HCT116 (cell line): ENCODE measurements at regions not wholly inside any gene's neighbourhood (a gene's known extent, or its start where the extent isn't known, plus 50 kb on each side); places are given as distances from the start of the nearest gene placed in this dataset.

Experiments
- ATAC-seq: fragments of 200-7000 bp; cut with Tn5 transposase; 2 replicates; pipeline ENCODE4 v1.9.1; 2020; ENCODE audit warnings: mild to moderate bottlenecking, moderate library complexity
- BruUV-seq: library from RNA; stranded (reverse); fragments of 400-500 nt; replicated peaks from 2 replicates; lab custom pipeline; 2021; lab: Mats Ljungman, UMichigan
- CTCF ChIA-PET: fragments of 300-600 bp; sonication (Branson Sonifier 250); formaldehyde crosslinking; loops from one replicate; lab custom pipeline; 2021; ENCODE audit warnings: antibody characterized with exemption; lab: Charles Lee
- POLR2A ChIA-PET: fragments of 300-600, 350-600 bp; sonication (Branson Sonifier 250); formaldehyde crosslinking; loops from one replicate; lab custom pipeline; 2021; ENCODE audit warnings: antibody characterized with exemption; lab: Charles Lee
- RAD21 ChIA-PET, 2 experiments: fragments of 300-600 bp; sonication (Branson Sonifier 250); formaldehyde crosslinking; loops; one replicate each; lab custom pipeline; 2023; ENCODE audit warnings: low total read pairs in 2 of 2; ENCODE audit not compliant: uncharacterized antibody in 2 of 2, unreplicated experiment in 2 of 2, low non-redundant PET in 1 of 2; lab: Charles Lee
- DNase-seq: peaks from one replicate; pipeline ENCODE4 v3.0.0-alpha.2; 2010; ENCODE audit warnings: low read depth, low spot score
- H2AFZ ChIP-seq: fragments of 200-600 bp; shearing (Covaris generic), sonication (generic); 2 replicates; pipeline ENCODE4 v1.6.1; 2017; ENCODE audit warnings: low read depth, mixed run types, mixed read lengths, antibody characterized with exemption, low read length; ENCODE audit not compliant: poor library complexity, severe bottlenecking
- H3K27ac ChIP-seq: 2 replicates; pipeline ENCODE4 v1.5.1; 2012; ENCODE audit warnings: low read depth, low read length
- H3K27me3 ChIP-seq: fragments of 200-600 bp; sonication (generic); 2 replicates; pipeline ENCODE4 v1.6.1; 2016; ENCODE audit warnings: mixed run types, low read length, mixed read lengths; ENCODE audit not compliant: insufficient read depth
- H3K36me3 ChIP-seq, 2 experiments: fragments of 200-500 bp in 1 of 2; fragments of 200-600 bp in 1 of 2; sonication (Bioruptor generic) in 1 of 2; sonication (generic) in 1 of 2; 2 replicates each; pipeline versions ENCODE4 v1.5.1 to v1.6.1; 2014 to 2016; ENCODE audit warnings: low read length in 2 of 2, inconsistent platforms in 1 of 2, mixed read lengths in 1 of 2, mixed run types in 1 of 2; ENCODE audit not compliant: insufficient read depth in 2 of 2, control insufficient read depth in 1 of 2
- H3K4me1 ChIP-seq, 2 experiments: fragments of 200-600 bp in 1 of 2; sonication (generic) in 1 of 2; 2 replicates each; pipeline versions ENCODE4 v1.5.1 to v1.6.1; 2012 to 2017; ENCODE audit warnings: low read length in 2 of 2, inconsistent platforms in 1 of 2, mild to moderate bottlenecking in 1 of 2, mixed read lengths in 1 of 2, mixed run types in 1 of 2, moderate library complexity in 1 of 2; ENCODE audit not compliant: insufficient read depth in 2 of 2, control insufficient read depth in 1 of 2
- H3K4me2 ChIP-seq: fragments of 200-600 bp; sonication (generic); 2 replicates; pipeline ENCODE4 v1.6.1; 2017; ENCODE audit warnings: mixed run types, low read length, mixed read lengths
- H3K4me3 ChIP-seq, 2 experiments: fragments of 200-600 bp in 1 of 2; sonication (generic) in 1 of 2; replicated peaks in 1 of 2; 2 replicates each; pipeline ENCODE4 v1.5.1; 2011 to 2016; ENCODE audit warnings: low read length in 2 of 2, control low read depth in 1 of 2, low read depth in 1 of 2, mild to moderate bottlenecking in 1 of 2, mixed read lengths in 1 of 2, mixed run types in 1 of 2
- H3K79me2 ChIP-seq: fragments of 200-600 bp; sonication (generic); 2 replicates; pipeline ENCODE4 v1.6.1; 2017; ENCODE audit warnings: mild to moderate bottlenecking, mixed run types, low read length, moderate library complexity, mixed read lengths; ENCODE audit not compliant: insufficient read depth
- H3K9ac ChIP-seq: fragments of 200-600 bp; sonication (generic); 2 replicates; pipeline ENCODE4 v1.6.1; 2016; ENCODE audit warnings: low read length, mixed read lengths
- H3K9me2 ChIP-seq: fragments of 200-600 bp; sonication (generic), shearing (Covaris generic); 2 replicates; pipeline ENCODE4 v1.6.1; 2017; ENCODE audit warnings: mixed run types, mild to moderate bottlenecking, moderate library complexity; ENCODE audit not compliant: insufficient read depth
- H3K9me3 ChIP-seq, 2 experiments: fragments of 200-500 bp in 1 of 2; fragments of 200-600 bp in 1 of 2; sonication (Bioruptor generic) in 1 of 2; sonication (generic) in 1 of 2; 2 replicates each; pipeline ENCODE4 v1.6.1; 2014 to 2017; ENCODE audit warnings: low read length in 2 of 2, mixed read lengths in 2 of 2, inconsistent platforms in 1 of 2, low read depth in 1 of 2, mild to moderate bottlenecking in 1 of 2, mixed run types in 1 of 2, moderate library complexity in 1 of 2; ENCODE audit not compliant: control insufficient read depth in 1 of 2, insufficient read depth in 1 of 2
- H4K20me1 ChIP-seq: fragments of 200-600 bp; sonication (generic), shearing (Covaris generic); 2 replicates; pipeline ENCODE4 v1.6.1; 2017; ENCODE audit warnings: mixed run types, mild to moderate bottlenecking, moderate library complexity; ENCODE audit not compliant: insufficient read depth
- ATF3 ChIP-seq: IDR thresholded peaks from 2 replicates; pipeline ENCODE4 v1.6.1; 2012
- EGR1 ChIP-seq: IDR thresholded peaks from 2 replicates; pipeline ENCODE4 v1.6.1; 2012; ENCODE audit warnings: low read depth
- ELF1 ChIP-seq: IDR thresholded peaks from 2 replicates; pipeline ENCODE4 v1.6.1; 2012; ENCODE audit warnings: low read depth, borderline replicate concordance
- EZH2 ChIP-seq: fragments of 200-600 bp; sonication (generic); IDR thresholded peaks from 2 replicates; pipeline ENCODE4 v1.6.1; 2017; ENCODE audit warnings: antibody characterized with exemption, mixed run types
- EZH2phosphoT487 ChIP-seq: fragments of 200-600 bp; IDR thresholded peaks from 2 replicates; pipeline ENCODE4 v1.6.1; 2018; ENCODE audit warnings: antibody characterized with exemption, borderline replicate concordance
- JUND ChIP-seq: IDR thresholded peaks from 2 replicates; pipeline ENCODE4 v1.6.1; 2012
- POLR2A ChIP-seq: IDR thresholded peaks from 2 replicates; pipeline ENCODE4 v1.7.0; 2011; ENCODE audit warnings: borderline replicate concordance; ENCODE audit not compliant: insufficient read depth, insufficient read length; ENCODE audit errors: extremely low read depth
- POLR2AphosphoS5 ChIP-seq: IDR thresholded peaks from 2 replicates; pipeline ENCODE4 v1.6.1; 2011; ENCODE audit warnings: mild to moderate bottlenecking, low read depth, low read length, moderate library complexity
- SP1 ChIP-seq: IDR thresholded peaks from 2 replicates; pipeline ENCODE4 v1.6.1; 2012; ENCODE audit warnings: low read depth
- ZNF274 ChIP-seq: fragments of 200-500 bp; sonication (Bioruptor generic); IDR thresholded peaks from 2 replicates; pipeline ENCODE4 v1.6.1; 2014; ENCODE audit warnings: mild to moderate bottlenecking, low read depth, low read length, inconsistent platforms
- intact Hi-C: fragments of 100-400 bp; cut with micrococcal nuclease; formaldehyde crosslinking; loops from 2 replicates; pipeline ENCODE4 v1.10.0; 2022

GRCh38 chr7:16301291-16301690 lies 120.0 kb downstream of the CRPPA start:
- ATAC-seq: no peak
- ChIA-PET CTCF (no interaction called here), RAD21 (no interaction called here), POLR2A (no interaction called here)
- no peaks in the 10 kb centered on the region for H3K4me1 ChIP-seq
- no peak for DNase-seq
- TF ChIP-seq SP1 (no peak), POLR2AphosphoS5 (no peak), ZNF274 (no peak), EGR1 (no peak)
- H3K9ac ChIP-seq: no peak overlapping the region
- H3K4me2 ChIP-seq: no peak overlapping the region
- no peak overlapping the region for H3K4me3 ChIP-seq
- H2AFZ ChIP-seq: no peak overlapping the region
- H3K9me2 ChIP-seq: no peaks in the 10 kb centered on the region
- H3K9me3 ChIP-seq: no peaks in the 10 kb centered on the region
- H3K79me2 ChIP-seq: no peaks in the 10 kb centered on the region
- H4K20me1 ChIP-seq: no peaks in the 10 kb centered on the region
- no peaks in the 10 kb centered on the region for H3K36me3 ChIP-seq
- no peak overlapping the region for H3K27ac ChIP-seq
- no peaks in the 10 kb centered on the region for H3K27me3 ChIP-seq
- intact Hi-C loops: no loop called here
- BruUV-seq: no TSS peak

DNA sequence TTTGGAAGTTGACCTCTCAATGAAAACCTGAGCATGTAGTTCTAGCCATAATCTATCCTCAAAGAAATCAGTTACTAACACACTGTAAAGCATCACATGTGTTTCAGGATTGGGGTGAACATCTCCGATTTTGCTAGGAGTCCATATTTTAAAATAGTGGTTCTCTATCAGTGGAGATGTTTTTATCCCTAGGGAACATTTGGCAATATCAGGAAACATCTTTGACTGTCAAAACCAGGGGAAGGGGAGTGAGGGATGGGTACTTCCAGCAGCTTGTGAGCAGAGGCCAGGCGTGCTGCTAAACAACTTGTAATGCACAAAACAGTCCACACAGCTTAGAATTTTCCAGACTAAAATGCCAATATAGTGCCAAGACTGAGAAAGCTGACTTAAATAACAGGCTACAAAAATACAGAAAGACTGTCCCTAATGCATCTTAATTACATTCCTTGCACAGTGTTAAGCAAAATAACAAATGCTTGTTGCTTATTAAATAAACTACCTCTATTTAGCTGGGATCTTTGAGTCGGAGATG lies 120.9 kb downstream of the CRPPA start:
- no peak for DNase-seq
- ChIA-PET POLR2A (no interaction called here), RAD21 (no interaction called here), CTCF (no interaction called here)
- Histone ChIP-seq H3K79me2 (no peaks in the 10 kb centered on the region), H3K9me3 (no peaks in the 10 kb centered on the region), H3K4me2 (no peak overlapping the region), H3K27ac (no peak overlapping the region), H3K36me3 (no peaks in the 10 kb centered on the region), H4K20me1 (no peaks in the 10 kb centered on the region), H3K4me3 (no peak overlapping the region), H3K27me3 (no peaks in the 10 kb centered on the region), H3K9me2 (no peaks in the 10 kb centered on the region), H2AFZ (no peak overlapping the region), H3K9ac (no peak overlapping the region), H3K4me1 (no peaks in the 10 kb centered on the region)
- BruUV-seq: no TSS peak
- no peak for ATAC-seq
- no peak for TF ChIP-seq POLR2A
- no peak for TF ChIP-seq ATF3
- no peak for TF ChIP-seq EZH2phosphoT487
- no peak for TF ChIP-seq ELF1
- TF ChIP-seq EZH2: no peak
- no peak for TF ChIP-seq JUND
- TF ChIP-seq ZNF274: no peak
- intact Hi-C loops: no loop called here
